Erythroblast (primary cell): ENCODE measurements at regions not wholly inside any gene's neighbourhood (a gene's known extent, or its start where the extent isn't known, plus 50 kb on each side); places are given as distances from the start of the nearest gene placed in this dataset.

Source experiments
- GATA1 ChIP-seq: IDR thresholded peaks from 2 replicates; pipeline ENCODE4 v1.6.1; 2011; ENCODE audit warnings: low read depth, mild to moderate bottlenecking, control low read depth, low read length, moderate library complexity
- POLR2A ChIP-seq: IDR thresholded peaks from 2 replicates; pipeline ENCODE4 v1.6.1; 2011; ENCODE audit warnings: mild to moderate bottlenecking, low read length

DNA sequence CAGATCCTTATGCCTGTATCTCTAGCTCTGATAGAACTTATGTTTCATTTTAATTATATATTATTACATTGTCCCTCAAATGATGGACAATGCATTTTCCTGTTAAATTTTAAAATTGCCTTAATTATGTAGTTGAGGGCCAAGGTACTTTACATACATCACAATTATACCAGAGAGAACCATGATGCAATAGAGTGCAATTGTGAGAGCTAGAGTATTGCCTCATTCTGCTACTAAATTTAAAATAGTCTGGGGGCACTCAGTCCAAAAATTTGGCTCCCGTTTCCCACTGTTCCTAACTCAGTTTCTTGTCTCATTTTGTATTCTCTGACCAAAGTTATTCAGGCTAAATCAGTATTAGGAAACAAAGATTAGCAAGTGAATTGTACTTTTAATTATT lies 378.5 kb upstream of the ZFP42 start:
- TF ChIP-seq POLR2A (no peak), GATA1 (no peak)
